Caco-2 (cell line): ENCODE measurements at regions not wholly inside any gene's neighbourhood (a gene's known extent, or its start where the extent isn't known, plus 50 kb on each side); places are given as distances from the start of the nearest gene placed in this dataset.
A peak's percentile ranks its signal among the peaks of the same experiment; 100 is the strongest.

Source experiments
- BruUV-seq: library from RNA; stranded (reverse); fragments of 400-500 nt; replicated peaks from 2 replicates; lab custom pipeline; 2021; lab: Mats Ljungman, UMichigan
- CTCF ChIA-PET: fragments of 300-600 bp; sonication (Branson Sonifier 250); formaldehyde crosslinking; loops from one replicate; lab custom pipeline; 2022; ENCODE audit warnings: antibody characterized with exemption; lab: Charles Lee
- POLR2A ChIA-PET: fragments of 300-600 bp; sonication (Branson Sonifier 250); formaldehyde crosslinking; loops from one replicate; lab custom pipeline; 2022; ENCODE audit warnings: antibody characterized with exemption; lab: Charles Lee
- DNase-seq, 2 experiments: peaks; one replicate each; pipeline versions ENCODE4 v3.0.0 to v3.0.0-alpha.2; 2020 to 2022
- H3K27me3 ChIP-seq: replicated peaks from 2 replicates; pipeline ENCODE4 v1.6.0; 2011; ENCODE audit warnings: low read length; ENCODE audit not compliant: control insufficient read depth, insufficient read depth
- H3K36me3 ChIP-seq: 2 replicates; pipeline ENCODE4 v1.5.1; 2011; ENCODE audit warnings: low read length; ENCODE audit not compliant: control insufficient read depth, insufficient read depth
- H3K4me1 ChIP-seq: fragments of 250-450 bp; sonication (Bioruptor Pico); 2 replicates; pipeline ENCODE4 v1.5.1; 2020; ENCODE audit warnings: mild to moderate bottlenecking
- H3K4me3 ChIP-seq: 2 replicates; pipeline ENCODE4 v1.5.1; 2011; ENCODE audit warnings: low read depth, mild to moderate bottlenecking, control low read depth, low read length
- H3K9me3 ChIP-seq: fragments of 250-450 bp; sonication (Bioruptor Pico); 2 replicates; pipeline ENCODE4 v1.5.1; 2020; ENCODE audit warnings: mild to moderate bottlenecking, moderate library complexity
- H3K27ac Mint-ChIP-seq: one replicate; pipeline ENCODE4 v1.8.0; 2022; ENCODE audit warnings: mixed read lengths; ENCODE audit not compliant: unreplicated experiment
- H3K27me3 Mint-ChIP-seq: one replicate; pipeline ENCODE4 v1.8.0; 2022; ENCODE audit warnings: mixed read lengths; ENCODE audit not compliant: insufficient read depth, unreplicated experiment
- H3K36me3 Mint-ChIP-seq: one replicate; pipeline ENCODE4 v1.8.0; 2022; ENCODE audit warnings: mild to moderate bottlenecking, mixed read lengths; ENCODE audit not compliant: insufficient read depth, unreplicated experiment
- H3K4me1 Mint-ChIP-seq: one replicate; pipeline ENCODE4 v1.8.0; 2022; ENCODE audit warnings: low read depth, mixed read lengths; ENCODE audit not compliant: unreplicated experiment
- H3K4me3 Mint-ChIP-seq: one replicate; pipeline ENCODE4 v1.8.0; 2022; ENCODE audit warnings: mild to moderate bottlenecking, moderate library complexity, mixed read lengths; ENCODE audit not compliant: unreplicated experiment
- H3K9me3 Mint-ChIP-seq: one replicate; pipeline ENCODE4 v1.8.0; 2022; ENCODE audit warnings: mixed read lengths; ENCODE audit not compliant: unreplicated experiment
- CTCF ChIP-seq, 2 experiments: fragments of 200-600 bp in 1 of 2; IDR thresholded peaks; 1 replicate in 1 of 2; 2 replicates in 1 of 2; pipeline versions ENCODE4 v1.5.1 to v1.8.0; 2011 to 2022; ENCODE audit warnings: antibody characterized with exemption in 1 of 2, control low read depth in 1 of 2, inconsistent platforms in 1 of 2, low read depth in 1 of 2, low read length in 1 of 2, mild to moderate bottlenecking in 1 of 2, moderate library complexity in 1 of 2; ENCODE audit not compliant: insufficient read depth in 1 of 2, severe bottlenecking in 1 of 2, unreplicated experiment in 1 of 2
- intact Hi-C: fragments of 100-400 bp; cut with micrococcal nuclease; formaldehyde crosslinking; loops from one replicate; pipeline ENCODE4 v1.10.0; 2022; ENCODE audit not compliant: unreplicated experiment

GRCh38 chr11:10933455-10934292, 75.8 kb upstream of the ZBED5 start:
- Histone ChIP-seq H3K4me3 (peak overlapping the region; percentile 27), H3K27me3 (no peaks in the 10 kb centered on the region), H3K9me3 (no peaks in the 10 kb centered on the region), H3K36me3 (no peaks in the 10 kb centered on the region), H3K4me1 (peaks cover 16% of the 10 kb centered on the region)
- POLR2A ChIA-PET, result interaction anchor here (0.6 to 2.3 kb wide), 6 partner anchors 42 to 130 kb away, joined by 3 to 27 read pairs (median 4); partner anchors contain the start of genes EIF4G2 and ZBED5
- CTCF ChIA-PET, result interaction anchor here (0.6 to 3.0 kb wide), 38 partner anchors 8 to 854 kb away, joined by 3 to 133 read pairs (median 6); partner anchors contain the start of genes CTR9, EIF4G2 and ZBED5
- H3K4me1 Mint-ChIP-seq, result peaks cover 22% of the 10 kb centered on the region
- H3K36me3 Mint-ChIP-seq, result peaks cover 12% of the 10 kb centered on the region
- peak overlapping the region; percentile 85 for H3K4me3 Mint-ChIP-seq
- DNase-seq, result peak; percentile 92 to 95
- peak overlapping the region; percentile 64 for H3K27ac Mint-ChIP-seq
- no peaks in the 10 kb centered on the region for H3K9me3 Mint-ChIP-seq
- no peaks in the 10 kb centered on the region for H3K27me3 Mint-ChIP-seq
- BruUV-seq, result no TSS peak
- peak; percentile 93 to 97 for TF ChIP-seq CTCF (IDR thresholded peaks at IDR 0.05; ENCODE audit: insufficient read depth in 1 of 2, low read depth in 1 of 2, low read length in 1 of 2, severe bottlenecking in 1 of 2, unreplicated experiment in 1 of 2)
- intact Hi-C loops, result loop anchor here (1.0 to 10.0 kb wide), 8 partner anchors 42 to 853 kb away; no protein-coding TSS in a partner anchor

DNA sequence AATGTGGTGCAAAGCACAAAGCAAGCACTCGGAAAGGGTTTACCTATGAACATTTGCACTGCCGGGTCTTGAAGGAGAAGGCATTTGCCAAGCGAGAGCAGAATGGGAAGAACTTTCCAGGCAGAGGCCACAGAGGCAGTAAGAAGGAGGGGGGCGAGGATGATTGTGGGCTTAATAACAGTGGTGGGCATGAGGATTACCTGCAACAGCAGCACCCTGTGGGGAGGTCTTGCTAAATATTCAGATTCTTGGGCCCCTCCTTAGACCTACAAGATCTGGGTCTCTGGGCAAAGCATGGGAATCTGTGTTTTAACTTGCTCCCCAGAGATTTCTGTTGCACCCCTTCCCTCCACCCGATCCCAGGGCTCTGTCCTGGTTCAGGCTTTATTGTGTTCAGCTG, 75.1 kb upstream of the ZBED5 start:
- peak overlapping the region; percentile 85 for H3K4me3 Mint-ChIP-seq
- no peak for DNase-seq
- Histone ChIP-seq H3K9me3 (no peaks in the 10 kb centered on the region), H3K4me1 (peaks cover 16% of the 10 kb centered on the region), H3K27me3 (no peaks in the 10 kb centered on the region), H3K4me3 (no peak overlapping the region), H3K36me3 (no peaks in the 10 kb centered on the region)
- POLR2A ChIA-PET, result no interaction called here
- CTCF ChIA-PET, result interaction anchor here (3.0 kb wide), 1 partner anchor 90 kb away, joined by 133 read pairs; no protein-coding TSS in a partner anchor
- no TSS peak for BruUV-seq
- no peak for TF ChIP-seq CTCF (IDR thresholded peaks at IDR 0.05; ENCODE audit: insufficient read depth in 1 of 2, low read depth in 1 of 2, low read length in 1 of 2, severe bottlenecking in 1 of 2, unreplicated experiment in 1 of 2)
- no peak overlapping the region for H3K27ac Mint-ChIP-seq
- H3K27me3 Mint-ChIP-seq, result no peaks in the 10 kb centered on the region
- no peaks in the 10 kb centered on the region for H3K9me3 Mint-ChIP-seq
- H3K4me1 Mint-ChIP-seq, result peaks cover 22% of the 10 kb centered on the region
- intact Hi-C loops, result loop anchor here (1.0 to 10.0 kb wide), 4 partner anchors 89 to 522 kb away; no protein-coding TSS in a partner anchor
- peaks cover 12% of the 10 kb centered on the region for H3K36me3 Mint-ChIP-seq
